ENCODE measurements at regions not wholly inside any gene's neighbourhood (a gene's known extent, or its start where the extent isn't known, plus 50 kb on each side); places are given as distances from the start of the nearest gene placed in this dataset.

GRCh38 chr12:107859367-107859766 is 84.9 kb downstream of the ASCL4 start:
- TF ChIP-seq CTCF (conservative IDR thresholded peaks at IDR 0.05; ENCODE audit: low read depth in 2 of 2) (no peak), POLR2AphosphoS5 (IDR thresholded peaks at IDR 0.05; ENCODE audit: low read depth) (no peak)

All from GM23338 (cell line).